ENCODE measurements at regions not wholly inside any gene's neighbourhood (a gene's known extent, or its start where the extent isn't known, plus 50 kb on each side); places are given as distances from the start of the nearest gene placed in this dataset.

GRCh38 chr20:19099596-19100545, 112.6 kb upstream of the SLC24A3 start:
- no peak for TF ChIP-seq CTCF (IDR thresholded peaks at IDR 0.05)
- TF ChIP-seq EZH2phosphoT487 (IDR thresholded peaks at IDR 0.05), result no peak
- no peak for TF ChIP-seq EZH2 (IDR thresholded peaks at IDR 0.05)
- DNase-seq (ENCODE audit: low spot score), result no peak
- Mint-ChIP-seq H3K27me3 (ENCODE audit: insufficient read depth, low read depth) (no peaks in the 10 kb centered on the region), H3K4me1 (peaks cover 2% of the 10 kb centered on the region), H3K9me3 (no peaks in the 10 kb centered on the region), H3K27ac (no peak overlapping the region), H3K4me3 (no peak overlapping the region), H3K36me3 (no peaks in the 10 kb centered on the region)
- H3K27me3 ChIP-seq, result no peaks in the 10 kb centered on the region
- H3F3A ChIP-seq (ENCODE audit: low read depth), result no peaks in the 10 kb centered on the region
- H3K79me2 ChIP-seq (ENCODE audit: low read depth), result no peaks in the 10 kb centered on the region
- no peak overlapping the region for H2AFZ ChIP-seq (replicated peaks)
- no peaks in the 10 kb centered on the region for H3K36me3 ChIP-seq
- no peak overlapping the region for H3K27ac ChIP-seq
- H3K4me3 ChIP-seq, result no peak overlapping the region
- H3K4me1 ChIP-seq, result peaks cover 3% of the 10 kb centered on the region
- no peak overlapping the region for H3K9ac ChIP-seq
- no peak overlapping the region for H3K4me2 ChIP-seq
- H3K9me3 ChIP-seq (ENCODE audit: low read depth), result no peaks in the 10 kb centered on the region
- H4K20me1 ChIP-seq (ENCODE audit: low read depth), result no peaks in the 10 kb centered on the region

GRCh38 chr20:19100975-19101374, 111.5 kb upstream of the SLC24A3 start:
- Mint-ChIP-seq H3K4me3 (no peak overlapping the region), H3K36me3 (no peaks in the 10 kb centered on the region), H3K27ac (no peak overlapping the region), H3K9me3 (no peaks in the 10 kb centered on the region), H3K27me3 (ENCODE audit: insufficient read depth, low read depth) (no peaks in the 10 kb centered on the region), H3K4me1 (peaks cover 2% of the 10 kb centered on the region)
- Histone ChIP-seq H3K27me3 (no peaks in the 10 kb centered on the region), H3K4me1 (no peaks in the 10 kb centered on the region), H3F3A (ENCODE audit: low read depth) (no peaks in the 10 kb centered on the region), H3K4me3 (no peak overlapping the region), H3K4me2 (no peak overlapping the region), H3K9me3 (ENCODE audit: low read depth) (no peaks in the 10 kb centered on the region), H2AFZ (replicated peaks) (no peak overlapping the region), H3K27ac (no peak overlapping the region), H3K36me3 (no peaks in the 10 kb centered on the region), H3K79me2 (ENCODE audit: low read depth) (no peaks in the 10 kb centered on the region), H4K20me1 (ENCODE audit: low read depth) (no peaks in the 10 kb centered on the region), H3K9ac (no peak overlapping the region)
- DNase-seq (ENCODE audit: low spot score), result peak; percentile 7
- TF ChIP-seq EZH2 (IDR thresholded peaks at IDR 0.05), result no peak
- no peak for TF ChIP-seq EZH2phosphoT487 (IDR thresholded peaks at IDR 0.05)
- TF ChIP-seq CTCF (IDR thresholded peaks at IDR 0.05), result no peak

- DNase-seq (ENCODE audit: low spot score), result no peak
- Histone ChIP-seq H3K4me2 (no peak overlapping the region), H3K4me1 (no peaks in the 10 kb centered on the region), H3F3A (ENCODE audit: low read depth) (no peaks in the 10 kb centered on the region), H3K27me3 (no peaks in the 10 kb centered on the region), H3K4me3 (no peak overlapping the region), H3K9me3 (ENCODE audit: low read depth) (no peaks in the 10 kb centered on the region), H2AFZ (replicated peaks) (no peak overlapping the region), H3K27ac (no peak overlapping the region), H3K9ac (no peak overlapping the region), H3K36me3 (no peaks in the 10 kb centered on the region), H3K79me2 (ENCODE audit: low read depth) (no peaks in the 10 kb centered on the region), H4K20me1 (ENCODE audit: low read depth) (no peaks in the 10 kb centered on the region)
- Mint-ChIP-seq H3K27ac (no peak overlapping the region), H3K36me3 (no peaks in the 10 kb centered on the region), H3K9me3 (peaks cover 4% of the 10 kb centered on the region), H3K4me1 (peaks cover 2% of the 10 kb centered on the region), H3K27me3 (ENCODE audit: insufficient read depth, low read depth) (no peaks in the 10 kb centered on the region), H3K4me3 (no peak overlapping the region)
- TF ChIP-seq EZH2 (IDR thresholded peaks at IDR 0.05) (no peak), CTCF (IDR thresholded peaks at IDR 0.05) (no peak), EZH2phosphoT487 (IDR thresholded peaks at IDR 0.05) (no peak)
Observed at GRCh38 chr20:19104186-19104585, 108.3 kb upstream of the SLC24A3 start.
